ENCODE measurements at regions not wholly inside any gene's neighbourhood (a gene's known extent, or its start where the extent isn't known, plus 50 kb on each side); places are given as distances from the start of the nearest gene placed in this dataset.

- no peak overlapping the region for H3K4me2 ChIP-seq (ENCODE audit: low read length)
- H3K36me3 ChIP-seq (ENCODE audit: control insufficient read depth, low read length): no peaks in the 10 kb centered on the region
- H3K9me2 ChIP-seq (replicated peaks; ENCODE audit: control insufficient read depth, low read length): no peaks in the 10 kb centered on the region
- H3K27me3 ChIP-seq (ENCODE audit: control insufficient read depth, low read length): no peaks in the 10 kb centered on the region
- H4K20me1 ChIP-seq (ENCODE audit: control insufficient read depth, insufficient read depth, low read depth, low read length): no peaks in the 10 kb centered on the region
- no peaks in the 10 kb centered on the region for H3K4me1 ChIP-seq (ENCODE audit: control insufficient read depth, low read length)
- H3K27ac ChIP-seq (ENCODE audit: low read depth, low read length): no peak overlapping the region
- H3K79me2 ChIP-seq (ENCODE audit: control insufficient read depth, low read length): no peaks in the 10 kb centered on the region
- no peaks in the 10 kb centered on the region for H3F3A ChIP-seq (ENCODE audit: control insufficient read depth, insufficient read depth)
- H3K9me3 ChIP-seq (ENCODE audit: control insufficient read depth, insufficient read depth, low read length): no peaks in the 10 kb centered on the region
- H3K4me3 ChIP-seq (ENCODE audit: low read length): no peak overlapping the region
- TF ChIP-seq CTCF (IDR thresholded peaks at IDR 0.05; ENCODE audit: low read depth, low read length, poor library complexity, severe bottlenecking) (no peak), EZH2phosphoT487 (IDR thresholded peaks at IDR 0.05; ENCODE audit: borderline replicate concordance, low read length) (no peak)
Measured at GRCh38 chr1:177798614-177799013, 171.2 kb downstream of the SEC16B start.

- no peak overlapping the region for H3K27ac ChIP-seq (ENCODE audit: low read depth, low read length)
- TF ChIP-seq EZH2phosphoT487 (IDR thresholded peaks at IDR 0.05; ENCODE audit: borderline replicate concordance, low read length): no peak
Measured at GRCh38 chr1:177796561-177796960, 173.3 kb downstream of the SEC16B start.

GRCh38 chr1:177794376-177794991 lies 175.4 kb downstream of the SEC16B start:
- Histone ChIP-seq H3K36me3 (ENCODE audit: control insufficient read depth, low read length) (no peaks in the 10 kb centered on the region), H4K20me1 (ENCODE audit: control insufficient read depth, insufficient read depth, low read depth, low read length) (no peaks in the 10 kb centered on the region), H3F3A (ENCODE audit: control insufficient read depth, insufficient read depth) (no peaks in the 10 kb centered on the region), H3K79me2 (ENCODE audit: control insufficient read depth, low read length) (no peaks in the 10 kb centered on the region), H3K27me3 (ENCODE audit: control insufficient read depth, low read length) (no peaks in the 10 kb centered on the region), H3K9me3 (ENCODE audit: control insufficient read depth, insufficient read depth, low read length) (no peaks in the 10 kb centered on the region), H3K4me3 (ENCODE audit: low read length) (no peak overlapping the region), H3K4me1 (ENCODE audit: control insufficient read depth, low read length) (no peaks in the 10 kb centered on the region), H3K9me2 (replicated peaks; ENCODE audit: control insufficient read depth, low read length) (no peaks in the 10 kb centered on the region), H3K27ac (ENCODE audit: low read depth, low read length) (no peak overlapping the region), H3K4me2 (ENCODE audit: low read length) (no peak overlapping the region)
- TF ChIP-seq CTCF (IDR thresholded peaks at IDR 0.05; ENCODE audit: low read depth, low read length, poor library complexity, severe bottlenecking): no peak
- TF ChIP-seq EZH2phosphoT487 (IDR thresholded peaks at IDR 0.05; ENCODE audit: borderline replicate concordance, low read length): no peak

More at GRCh38 chr1:177796561-177796960, 173.3 kb downstream of the SEC16B start:
- no peaks in the 10 kb centered on the region for H3K79me2 ChIP-seq (ENCODE audit: control insufficient read depth, low read length)
- H3K4me2 ChIP-seq (ENCODE audit: low read length): no peak overlapping the region
- no peaks in the 10 kb centered on the region for H4K20me1 ChIP-seq (ENCODE audit: control insufficient read depth, insufficient read depth, low read depth, low read length)
- no peaks in the 10 kb centered on the region for H3K9me3 ChIP-seq (ENCODE audit: control insufficient read depth, insufficient read depth, low read length)
- no peaks in the 10 kb centered on the region for H3K4me1 ChIP-seq (ENCODE audit: control insufficient read depth, low read length)
- no peaks in the 10 kb centered on the region for H3F3A ChIP-seq (ENCODE audit: control insufficient read depth, insufficient read depth)
- H3K9me2 ChIP-seq (replicated peaks; ENCODE audit: control insufficient read depth, low read length): no peaks in the 10 kb centered on the region
- no peak overlapping the region for H3K4me3 ChIP-seq (ENCODE audit: low read length)
- no peaks in the 10 kb centered on the region for H3K36me3 ChIP-seq (ENCODE audit: control insufficient read depth, low read length)
- no peaks in the 10 kb centered on the region for H3K27me3 ChIP-seq (ENCODE audit: control insufficient read depth, low read length)

GRCh38 chr1:177793900-177794299 lies 176.0 kb downstream of the SEC16B start:
- TF ChIP-seq EZH2phosphoT487 (IDR thresholded peaks at IDR 0.05; ENCODE audit: borderline replicate concordance, low read length) (no peak), CTCF (IDR thresholded peaks at IDR 0.05; ENCODE audit: low read depth, low read length, poor library complexity, severe bottlenecking) (no peak)
- no peaks in the 10 kb centered on the region for H3K27me3 ChIP-seq (ENCODE audit: control insufficient read depth, low read length)
- no peaks in the 10 kb centered on the region for H3K9me3 ChIP-seq (ENCODE audit: control insufficient read depth, insufficient read depth, low read length)
- no peak overlapping the region for H3K4me3 ChIP-seq (ENCODE audit: low read length)
- H3F3A ChIP-seq (ENCODE audit: control insufficient read depth, insufficient read depth): no peaks in the 10 kb centered on the region
- H3K9me2 ChIP-seq (replicated peaks; ENCODE audit: control insufficient read depth, low read length): no peaks in the 10 kb centered on the region
- no peak overlapping the region for H3K4me2 ChIP-seq (ENCODE audit: low read length)
- no peak overlapping the region for H3K27ac ChIP-seq (ENCODE audit: low read depth, low read length)
- H3K79me2 ChIP-seq (ENCODE audit: control insufficient read depth, low read length): no peaks in the 10 kb centered on the region
- no peaks in the 10 kb centered on the region for H3K36me3 ChIP-seq (ENCODE audit: control insufficient read depth, low read length)
- no peaks in the 10 kb centered on the region for H3K4me1 ChIP-seq (ENCODE audit: control insufficient read depth, low read length)
- no peaks in the 10 kb centered on the region for H4K20me1 ChIP-seq (ENCODE audit: control insufficient read depth, insufficient read depth, low read depth, low read length)

Data from DOHH2 (cell line).